Ecto neural progenitor cell (in vitro differentiated cells): ENCODE measurements at regions not wholly inside any gene's neighbourhood (a gene's known extent, or its start where the extent isn't known, plus 50 kb on each side); places are given as distances from the start of the nearest gene placed in this dataset.
"Not testable (repeated sequence)": the region's sequence is repeated elsewhere in the genome, so short reads cannot be mapped to it uniquely, and the experiment has no call there.

Source experiments
- DNase-seq: peaks from one replicate; pipeline ENCODE4 v3.0.0-alpha.2; 2018; ENCODE audit warnings: low spot score

- no peak for DNase-seq
Observed at GRCh38 chr7:81284576-81284975, 365.7 kb upstream of the SEMA3C start.

- DNase-seq, result no peak
Observed at GRCh38 chr7:81280531-81280930, 361.7 kb upstream of the SEMA3C start.

- DNase-seq, result no peak
Observed at GRCh38 chr7:81277691-81278090, 358.8 kb upstream of the SEMA3C start.

GRCh38 chr7:81273601-81274397, 354.9 kb upstream of the SEMA3C start:
- DNase-seq, result no peak

- DNase-seq, result no peak
Observed at GRCh38 chr7:81272176-81272575, 353.3 kb upstream of the SEMA3C start.

- DNase-seq, result no peak
Observed at GRCh38 chr7:81268551-81268950, 349.7 kb upstream of the SEMA3C start.

- DNase-seq, result no peak
Observed at GRCh38 chr7:81267508-81267907, 348.7 kb upstream of the SEMA3C start.

- DNase-seq, result no peak
Observed at GRCh38 chr7:81264116-81264515, 345.3 kb upstream of the SEMA3C start.

- DNase-seq, result no peak
Observed at GRCh38 chr7:81260152-81260551, 341.3 kb upstream of the SEMA3C start.

GRCh38 chr7:81256991-81257390, 338.1 kb upstream of the SEMA3C start:
- no peak for DNase-seq

- no peak for DNase-seq
Observed at GRCh38 chr7:81248420-81248819, 329.6 kb upstream of the SEMA3C start.

GRCh38 chr7:81247364-81247763, 328.5 kb upstream of the SEMA3C start:
- not testable (repeated sequence) for DNase-seq

- no peak for DNase-seq
Observed at GRCh38 chr7:81245353-81245752, 326.5 kb upstream of the SEMA3C start.

GRCh38 chr7:81244224-81244623, 325.4 kb upstream of the SEMA3C start:
- no peak for DNase-seq

GRCh38 chr7:81236560-81236959, 317.7 kb upstream of the SEMA3C start:
- DNase-seq, result no peak

GRCh38 chr7:81235997-81236396, 317.1 kb upstream of the SEMA3C start:
- DNase-seq, result no peak

GRCh38 chr7:81234896-81235295, 316.0 kb upstream of the SEMA3C start:
- no peak for DNase-seq

- no peak for DNase-seq
Observed at GRCh38 chr7:81233208-81233940, 314.5 kb upstream of the SEMA3C start.

GRCh38 chr7:81232084-81232799, 313.4 kb upstream of the SEMA3C start:
- DNase-seq, result no peak

- DNase-seq, result no peak
Observed at GRCh38 chr7:81231301-81231838, 312.5 kb upstream of the SEMA3C start.

- DNase-seq, result no peak
Observed at GRCh38 chr7:81226234-81226633, 307.4 kb upstream of the SEMA3C start.

- not testable (repeated sequence) for DNase-seq
Observed at GRCh38 chr7:81222692-81223091, 303.8 kb upstream of the SEMA3C start.
